NCI-H146 (cell line): ENCODE measurements at regions not wholly inside any gene's neighbourhood (a gene's known extent, or its start where the extent isn't known, plus 50 kb on each side); places are given as distances from the start of the nearest gene placed in this dataset.
"Not testable (repeated sequence)": the region's sequence is repeated elsewhere in the genome, so short reads cannot be mapped to it uniquely, and the experiment has no call there.

ENCODE experiments used
- DNase-seq: peaks from one replicate; lab custom pipeline; 2025; lab: John Stamatoyannopoulos, UW

- no peak for DNase-seq
Measured at GRCh38 chr12:125311050-125311449, 245.8 kb downstream of the AACS start.

- no peak for DNase-seq
Measured at GRCh38 chr12:125312471-125312870, 247.2 kb downstream of the AACS start.

- DNase-seq: no peak
Measured at GRCh38 chr12:125314051-125314755, 249.0 kb downstream of the AACS start.

GRCh38 chr12:125315771-125316170 is 250.5 kb downstream of the AACS start:
- DNase-seq: no peak

- no peak for DNase-seq
Measured at GRCh38 chr12:125320177-125320576, 254.9 kb downstream of the AACS start.

GRCh38 chr12:125324861-125325490 is 259.7 kb downstream of the AACS start:
- DNase-seq: no peak

GRCh38 chr12:125329239-125330102 is 264.2 kb downstream of the AACS start:
- DNase-seq: no peak

- DNase-seq: no peak
Measured at GRCh38 chr12:125330645-125331341, 265.6 kb downstream of the AACS start.

- no peak for DNase-seq
Measured at GRCh38 chr12:125331342-125332052, 266.3 kb downstream of the AACS start.

GRCh38 chr12:125332900-125333299 is 267.7 kb downstream of the AACS start:
- DNase-seq: no peak

- no peak for DNase-seq
Measured at GRCh38 chr12:125336246-125336645, 271.0 kb downstream of the AACS start.

GRCh38 chr12:125340791-125341190 is 275.6 kb downstream of the AACS start:
- no peak for DNase-seq

- no peak for DNase-seq
Measured at GRCh38 chr12:125341422-125341821, 276.2 kb downstream of the AACS start.

GRCh38 chr12:125343649-125344048 is 278.4 kb downstream of the AACS start:
- DNase-seq: no peak

- DNase-seq: no peak
Measured at GRCh38 chr12:125346362-125346761, 281.1 kb downstream of the AACS start.

GRCh38 chr12:125351788-125352187 is 286.6 kb downstream of the AACS start:
- DNase-seq: no peak

- DNase-seq: not testable (repeated sequence)
Measured at GRCh38 chr12:125353002-125353401, 287.8 kb downstream of the AACS start.

GRCh38 chr12:125353871-125354270 is 288.6 kb downstream of the AACS start:
- no peak for DNase-seq

GRCh38 chr12:125355614-125356013 is 290.4 kb downstream of the AACS start:
- no peak for DNase-seq

- DNase-seq: no peak
Measured at GRCh38 chr12:125356111-125356510, 290.9 kb downstream of the AACS start.

- DNase-seq: no peak
Measured at GRCh38 chr12:125357561-125357960, 292.3 kb downstream of the AACS start.

- DNase-seq: no peak
Measured at GRCh38 chr12:125360540-125360939, 295.3 kb downstream of the AACS start.
